SU-DHL-6 (cell line): ENCODE measurements at regions not wholly inside any gene's neighbourhood (a gene's known extent, or its start where the extent isn't known, plus 50 kb on each side); places are given as distances from the start of the nearest gene placed in this dataset.

ENCODE experiments used
- CTCF ChIP-seq: fragments of 200-600 bp; sonication (generic); IDR thresholded peaks from one replicate; pipeline ENCODE4 v1.5.1; 2017; ENCODE audit warnings: antibody characterized with exemption, mild to moderate bottlenecking, low read length, moderate library complexity; ENCODE audit not compliant: insufficient read depth, poor library complexity, severe bottlenecking
- EZH2phosphoT487 ChIP-seq: fragments of 200-600 bp; sonication (generic), shearing (Covaris generic); conservative IDR thresholded peaks from 2 replicates; pipeline ENCODE4 v1.6.1; 2018; ENCODE audit warnings: mild to moderate bottlenecking, antibody characterized with exemption, low read length, moderate library complexity, mixed read lengths

GRCh38 chr16:51067352-51067751 lies 83.7 kb downstream of the SALL1 start:
- TF ChIP-seq CTCF (no peak), EZH2phosphoT487 (no peak)
